GM12892 (cell line): ENCODE measurements at regions not wholly inside any gene's neighbourhood (a gene's known extent, or its start where the extent isn't known, plus 50 kb on each side); places are given as distances from the start of the nearest gene placed in this dataset.

ENCODE experiments used
- DNase-seq: peaks from one replicate; pipeline ENCODE4 v3.0.0; 2011; ENCODE audit not compliant: insufficient read length
- FAIRE-seq: peaks from 2 replicates; lab custom pipeline; 2011; peaks lifted over from hg19 to GRCh38; lab: Jason Lieb, UNC
- POLR2A ChIP-seq: IDR thresholded peaks from 2 replicates; pipeline ENCODE4 v1.6.1; 2011; ENCODE audit warnings: low read depth, low read length, control low read depth
- POLR2AphosphoS5 ChIP-seq: IDR thresholded peaks from 2 replicates; pipeline ENCODE4 v1.6.1; 2011; ENCODE audit warnings: low read depth, low read length, control low read depth
- TAF1 ChIP-seq: IDR thresholded peaks from 2 replicates; pipeline ENCODE4 v1.6.1; 2011; ENCODE audit warnings: low read depth, mild to moderate bottlenecking, control low read depth, low read length, borderline replicate concordance

- FAIRE-seq (no peak), DNase-seq (no peak)
- TF ChIP-seq POLR2A (no peak), TAF1 (no peak), POLR2AphosphoS5 (no peak)
Measured at GRCh38 chr4:110904435-110905065, 281.7 kb upstream of the PITX2 start.

- TF ChIP-seq POLR2AphosphoS5 (no peak), POLR2A (no peak), TAF1 (no peak)
- no peak for DNase-seq
- FAIRE-seq = no peak
Measured at GRCh38 chr4:110905367-110905766, 282.5 kb upstream of the PITX2 start.

- no peak for FAIRE-seq
- DNase-seq = no peak
- TF ChIP-seq POLR2A = no peak
- TF ChIP-seq TAF1 = no peak
- no peak for TF ChIP-seq POLR2AphosphoS5
Measured at GRCh38 chr4:110907801-110908313, 285.0 kb upstream of the PITX2 start.

GRCh38 chr4:110914791-110915190 lies 291.9 kb upstream of the PITX2 start:
- no peak for DNase-seq
- FAIRE-seq = no peak
- TF ChIP-seq TAF1 = no peak
- TF ChIP-seq POLR2AphosphoS5 = no peak
- no peak for TF ChIP-seq POLR2A

GRCh38 chr4:110915301-110915700 lies 292.4 kb upstream of the PITX2 start:
- TF ChIP-seq POLR2AphosphoS5 (no peak), TAF1 (no peak), POLR2A (no peak)
- FAIRE-seq (no peak), DNase-seq (no peak)

- FAIRE-seq (no peak), DNase-seq (no peak)
- TF ChIP-seq POLR2A (no peak), TAF1 (no peak), POLR2AphosphoS5 (no peak)
Measured at GRCh38 chr4:110916505-110916904, 293.6 kb upstream of the PITX2 start.

GRCh38 chr4:110917835-110918234 lies 295.0 kb upstream of the PITX2 start:
- no peak for TF ChIP-seq POLR2AphosphoS5
- TF ChIP-seq POLR2A = no peak
- no peak for TF ChIP-seq TAF1
- DNase-seq (no peak), FAIRE-seq (no peak)

- no peak for TF ChIP-seq TAF1
- TF ChIP-seq POLR2AphosphoS5 = no peak
- TF ChIP-seq POLR2A = no peak
- FAIRE-seq = no peak
- no peak for DNase-seq
Measured at GRCh38 chr4:110920990-110921389, 298.1 kb upstream of the PITX2 start.

GRCh38 chr4:110924761-110925160 lies 301.9 kb upstream of the PITX2 start:
- no peak for TF ChIP-seq TAF1
- TF ChIP-seq POLR2A = no peak
- no peak for TF ChIP-seq POLR2AphosphoS5
- DNase-seq (no peak), FAIRE-seq (no peak)

- no peak for TF ChIP-seq POLR2A
- TF ChIP-seq TAF1 = no peak
- no peak for TF ChIP-seq POLR2AphosphoS5
- FAIRE-seq (no peak), DNase-seq (no peak)
Measured at GRCh38 chr4:110926841-110927400, 304.0 kb upstream of the PITX2 start.

GRCh38 chr4:110933341-110933740 lies 310.5 kb upstream of the PITX2 start:
- TF ChIP-seq POLR2AphosphoS5 = no peak
- TF ChIP-seq TAF1 = no peak
- TF ChIP-seq POLR2A = no peak
- FAIRE-seq = no peak
- DNase-seq = no peak

GRCh38 chr4:110944501-110944900 lies 321.6 kb upstream of the PITX2 start:
- no peak for DNase-seq
- no peak for FAIRE-seq
- TF ChIP-seq POLR2A (no peak), TAF1 (no peak), POLR2AphosphoS5 (no peak)
